Esophagus squamous epithelium (tissue), 5 donors: ENCODE measurements at regions not wholly inside any gene's neighbourhood (a gene's known extent, or its start where the extent isn't known, plus 50 kb on each side); places are given as distances from the start of the nearest gene placed in this dataset.
A peak's percentile ranks its signal among the peaks of the same experiment; 100 is the strongest.

Experiments used
- DNase-seq: peaks from one replicate; lab custom pipeline; 2025; lab: John Stamatoyannopoulos, UW
- H3K27ac ChIP-seq, 4 donors: fragments of 200-600 bp; sonication (generic); one replicate each; pipeline ENCODE4 v1.5.1; 2016 to 2019; ENCODE audit warnings: mild to moderate bottlenecking in 1 of 4
- H3K27me3 ChIP-seq, 4 donors: fragments of 200-600 bp; sonication (generic); 1 replicate in 3 of 4; 2 replicates in 1 of 4; pipeline versions ENCODE4 v1.5.1 to v1.6.0; 2017 to 2021; ENCODE audit warnings: antibody characterized with exemption in 1 of 4
- H3K36me3 ChIP-seq, 3 donors: fragments of 200-600 bp; sonication (generic); one replicate each; pipeline ENCODE4 v1.5.1; 2016 to 2019
- H3K4me1 ChIP-seq, 3 donors: fragments of 200-600 bp; sonication (generic); one replicate each; pipeline ENCODE4 v1.5.1; 2017 to 2019
- H3K4me3 ChIP-seq, 4 donors: fragments of 200-600 bp; sonication (generic); 1 replicate in 3 of 4; 2 replicates in 1 of 4; pipeline ENCODE4 v1.5.1; 2016 to 2019; ENCODE audit warnings: mild to moderate bottlenecking in 2 of 4, moderate library complexity in 1 of 4
- H3K9me3 ChIP-seq, 3 donors: fragments of 200-600 bp; sonication (generic); one replicate each; pipeline ENCODE4 v1.5.1; 2016 to 2019
- CTCF ChIP-seq, 6 experiments: fragments of 450-650 bp in 4 of 6; fragments of 200-600 bp in 2 of 6; sonication (generic) in 2 of 6; IDR thresholded peaks; one replicate each; pipeline ENCODE4 v1.5.1; 2016 to 2019; ENCODE audit warnings: antibody characterized with exemption in 6 of 6, mild to moderate bottlenecking in 4 of 6, moderate library complexity in 4 of 6
- POLR2A ChIP-seq, 4 donors: fragments of 450-650 bp; IDR thresholded peaks; one replicate each; pipeline ENCODE4 v1.6.1; 2017; ENCODE audit warnings: antibody characterized with exemption in 4 of 4, mild to moderate bottlenecking in 4 of 4, moderate library complexity in 3 of 4
- WGBS, 2 donors: methylation state at CpG; one replicate each; pipeline ENCODE4 v1.1.5; 2018; 5-methylcytosine and 5-hydroxymethylcytosine counted together
- intact Hi-C: fragments of 100-400 bp; cut with DNase I; formaldehyde crosslinking; loops from one replicate; pipeline ENCODE4 v1.15.0; 2022
- donor health status: DM: yes; HTN: yes; CAD: no.

DNA sequence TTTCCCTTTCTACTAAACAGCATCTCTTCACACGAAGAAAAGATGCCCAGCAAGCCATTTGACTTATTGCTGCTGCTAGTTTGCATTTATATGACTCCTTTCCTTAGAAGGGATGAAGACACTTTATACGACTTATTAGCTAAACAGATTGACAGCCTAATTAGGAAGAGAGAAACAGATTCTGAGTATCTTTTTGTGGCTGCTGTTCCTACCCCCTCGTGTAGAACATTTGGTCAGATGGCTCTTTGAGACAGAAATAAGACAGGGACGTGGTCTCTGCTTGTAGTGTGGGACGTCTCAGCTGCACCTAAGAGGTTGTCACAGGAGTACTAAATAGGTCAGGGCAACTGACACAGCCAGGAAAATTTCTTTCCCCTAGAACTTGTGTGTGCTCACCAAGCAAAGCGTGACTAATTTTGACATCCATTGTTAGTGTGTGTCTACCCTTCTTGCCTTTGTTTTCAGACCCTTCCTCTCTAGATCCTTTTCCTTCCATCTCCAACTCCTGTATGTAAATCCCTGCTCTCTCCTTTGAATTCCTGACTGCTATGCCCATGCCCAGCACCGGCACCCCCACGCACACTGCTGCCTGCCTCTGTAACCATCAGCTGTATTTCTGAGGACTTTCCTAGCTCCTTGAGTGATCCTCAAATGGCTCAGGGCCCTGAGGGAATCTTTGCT is 83.2 kb downstream of the DAD1 start:
- peak in 1 of 4 donors; percentile 41 for TF ChIP-seq POLR2A (IDR thresholded peaks at IDR 0.05)
- TF ChIP-seq CTCF (IDR thresholded peaks at IDR 0.05), result no peak
- peak overlapping the region in 1 of 4 donors; percentile 20 for H3K27ac ChIP-seq

DNA sequence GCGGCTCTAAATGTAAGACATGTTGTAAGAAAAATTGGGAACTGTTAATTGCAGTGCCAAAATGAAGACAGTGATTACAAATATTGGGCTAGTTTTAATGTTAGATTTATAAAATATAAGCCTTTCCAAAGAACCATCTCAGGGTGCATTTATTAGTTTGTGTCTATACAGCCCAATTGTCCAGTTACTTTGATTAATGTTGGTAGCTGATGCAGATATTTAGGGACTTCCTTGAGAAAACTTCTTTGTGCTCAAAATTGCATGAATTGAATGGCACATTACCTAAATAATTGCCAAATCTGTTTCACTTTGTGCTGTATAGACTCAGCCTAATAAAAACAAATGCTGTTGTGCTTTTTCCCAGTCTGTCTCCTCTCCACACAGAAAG is 83.7 kb downstream of the DAD1 start:
- Histone ChIP-seq H3K9me3 (no peaks in the 10 kb centered on the region), H3K4me3 (no peak overlapping the region), H3K4me1 (peaks cover 0 to 49% (median 23%) of the 10 kb centered on the region in 3 donors), H3K27me3 (peaks cover 0 to 36% (median 0%) of the 10 kb centered on the region in 4 donors), H3K36me3 (no peaks in the 10 kb centered on the region), H3K27ac (no peak overlapping the region)
- intact Hi-C loops, result no loop called here
- TF ChIP-seq POLR2A (IDR thresholded peaks at IDR 0.05) (no peak), CTCF (IDR thresholded peaks at IDR 0.05) (no peak)
- 85 to 93% methylated on average over 1 of the region's 1 CpG for WGBS, 2 donors
- DNase-seq, result no peak

More for the DNA sequence above, 83.2 kb downstream of the DAD1 start:
- Histone ChIP-seq H3K4me1 (peaks cover 0 to 49% (median 23%) of the 10 kb centered on the region in 3 donors), H3K4me3 (no peak overlapping the region), H3K9me3 (no peaks in the 10 kb centered on the region), H3K27me3 (peaks cover 0 to 30% (median 0%) of the 10 kb centered on the region in 4 donors), H3K36me3 (no peaks in the 10 kb centered on the region)
- 61 to 72% methylated on average over 8 of the region's 8 CpGs for WGBS, 2 donors
- intact Hi-C loops, result no loop called here
- no peak for DNase-seq

DNA sequence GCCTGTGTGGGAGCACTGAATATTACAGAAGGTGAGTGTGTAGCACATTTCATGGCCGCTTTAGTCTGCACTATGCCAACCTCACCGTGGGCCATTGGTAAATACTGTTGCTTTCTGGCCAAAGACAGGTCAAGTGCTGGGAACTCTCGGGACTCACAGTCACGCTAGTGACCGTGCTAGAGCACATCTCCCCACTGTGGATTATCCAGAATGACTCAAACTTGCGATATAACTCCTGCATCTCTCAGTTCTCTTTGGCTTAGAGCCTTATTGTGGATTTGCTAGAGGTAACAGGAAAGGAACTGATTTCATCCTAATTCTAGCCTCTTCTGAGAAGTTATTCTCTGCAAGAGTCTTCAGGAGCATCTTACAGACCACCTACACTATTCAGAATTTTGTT is 86.5 kb downstream of the DAD1 start:
- Histone ChIP-seq H3K27me3 (peaks cover 0 to 53% (median 0%) of the 10 kb centered on the region in 4 donors), H3K27ac (peak overlapping the region; percentile 36 to 82 (median 68)), H3K36me3 (no peaks in the 10 kb centered on the region), H3K4me3 (peak overlapping the region in 1 of 4 donors; percentile 9), H3K9me3 (no peaks in the 10 kb centered on the region), H3K4me1 (peaks cover 0 to 48% (median 27%) of the 10 kb centered on the region in 3 donors)
- intact Hi-C loops, result no loop called here
- DNase-seq, result no peak
- WGBS, 2 donors, result 28 to 54% methylated on average over 6 of the region's 6 CpGs
- TF ChIP-seq CTCF (IDR thresholded peaks at IDR 0.05) (no peak), POLR2A (IDR thresholded peaks at IDR 0.05) (no peak)

- Histone ChIP-seq H3K4me3 (peak overlapping the region in 1 of 4 donors; percentile 9), H3K4me1 (peaks cover 0 to 53% (median 31%) of the 10 kb centered on the region in 3 donors), H3K36me3 (no peaks in the 10 kb centered on the region), H3K9me3 (no peaks in the 10 kb centered on the region), H3K27me3 (peaks cover 0 to 49% (median 0%) of the 10 kb centered on the region in 4 donors), H3K27ac (peak overlapping the region; percentile 36 to 82 (median 68))
- WGBS, 2 donors, result 36 to 46% methylated on average over 7 to 9 of the region's 10 CpGs
- TF ChIP-seq CTCF (IDR thresholded peaks at IDR 0.05) (peak in 1 of 6 experiments; percentile 21), POLR2A (IDR thresholded peaks at IDR 0.05) (no peak)
- intact Hi-C loops, result no loop called here
- no peak for DNase-seq
Measured at GRCh38 chr14:22502007-22502406, 87.0 kb downstream of the DAD1 start.

- no peak for DNase-seq
- H3K4me3 ChIP-seq, result no peak overlapping the region
Measured at GRCh38 chr14:22500954-22501726, 87.9 kb downstream of the DAD1 start.

More at GRCh38 chr14:22500954-22501726, 87.9 kb downstream of the DAD1 start:
- peaks cover 0 to 44% (median 0%) of the 10 kb centered on the region in 4 donors for H3K27me3 ChIP-seq
- intact Hi-C loops, result no loop called here
- H3K9me3 ChIP-seq, result no peaks in the 10 kb centered on the region
- peak overlapping the region in 1 of 4 donors; percentile 63 for H3K27ac ChIP-seq
- peaks cover 0 to 62% (median 35%) of the 10 kb centered on the region in 3 donors for H3K4me1 ChIP-seq
- no peaks in the 10 kb centered on the region for H3K36me3 ChIP-seq
- TF ChIP-seq CTCF (IDR thresholded peaks at IDR 0.05), result no peak
- no peak for TF ChIP-seq POLR2A (IDR thresholded peaks at IDR 0.05)
- 52 to 72% methylated on average over 9 to 10 of the region's 10 CpGs for WGBS, 2 donors
